ENCODE measurements at regions not wholly inside any gene's neighbourhood (a gene's known extent, or its start where the extent isn't known, plus 50 kb on each side); places are given as distances from the start of the nearest gene placed in this dataset.

DNA sequence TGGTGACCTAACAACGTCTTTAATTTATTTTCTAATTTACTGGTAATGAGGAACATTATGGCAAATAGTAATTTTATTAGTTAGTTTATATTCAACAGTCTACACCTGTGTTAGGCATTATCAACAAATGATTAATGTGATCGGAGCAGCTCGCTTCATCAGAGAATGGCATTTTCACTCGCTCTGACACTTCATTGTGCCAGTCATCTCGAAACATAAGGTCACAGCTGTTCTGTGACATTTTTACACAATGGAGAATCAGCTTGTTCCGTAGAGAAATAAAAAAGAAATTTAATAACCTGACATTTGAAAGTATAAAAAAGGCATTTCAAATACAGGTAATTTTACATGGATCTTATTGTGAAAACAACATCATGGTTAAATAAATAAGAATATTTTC, 858.4 kb downstream of the SLITRK6 start (continued):
- TF ChIP-seq, protein P1, sequence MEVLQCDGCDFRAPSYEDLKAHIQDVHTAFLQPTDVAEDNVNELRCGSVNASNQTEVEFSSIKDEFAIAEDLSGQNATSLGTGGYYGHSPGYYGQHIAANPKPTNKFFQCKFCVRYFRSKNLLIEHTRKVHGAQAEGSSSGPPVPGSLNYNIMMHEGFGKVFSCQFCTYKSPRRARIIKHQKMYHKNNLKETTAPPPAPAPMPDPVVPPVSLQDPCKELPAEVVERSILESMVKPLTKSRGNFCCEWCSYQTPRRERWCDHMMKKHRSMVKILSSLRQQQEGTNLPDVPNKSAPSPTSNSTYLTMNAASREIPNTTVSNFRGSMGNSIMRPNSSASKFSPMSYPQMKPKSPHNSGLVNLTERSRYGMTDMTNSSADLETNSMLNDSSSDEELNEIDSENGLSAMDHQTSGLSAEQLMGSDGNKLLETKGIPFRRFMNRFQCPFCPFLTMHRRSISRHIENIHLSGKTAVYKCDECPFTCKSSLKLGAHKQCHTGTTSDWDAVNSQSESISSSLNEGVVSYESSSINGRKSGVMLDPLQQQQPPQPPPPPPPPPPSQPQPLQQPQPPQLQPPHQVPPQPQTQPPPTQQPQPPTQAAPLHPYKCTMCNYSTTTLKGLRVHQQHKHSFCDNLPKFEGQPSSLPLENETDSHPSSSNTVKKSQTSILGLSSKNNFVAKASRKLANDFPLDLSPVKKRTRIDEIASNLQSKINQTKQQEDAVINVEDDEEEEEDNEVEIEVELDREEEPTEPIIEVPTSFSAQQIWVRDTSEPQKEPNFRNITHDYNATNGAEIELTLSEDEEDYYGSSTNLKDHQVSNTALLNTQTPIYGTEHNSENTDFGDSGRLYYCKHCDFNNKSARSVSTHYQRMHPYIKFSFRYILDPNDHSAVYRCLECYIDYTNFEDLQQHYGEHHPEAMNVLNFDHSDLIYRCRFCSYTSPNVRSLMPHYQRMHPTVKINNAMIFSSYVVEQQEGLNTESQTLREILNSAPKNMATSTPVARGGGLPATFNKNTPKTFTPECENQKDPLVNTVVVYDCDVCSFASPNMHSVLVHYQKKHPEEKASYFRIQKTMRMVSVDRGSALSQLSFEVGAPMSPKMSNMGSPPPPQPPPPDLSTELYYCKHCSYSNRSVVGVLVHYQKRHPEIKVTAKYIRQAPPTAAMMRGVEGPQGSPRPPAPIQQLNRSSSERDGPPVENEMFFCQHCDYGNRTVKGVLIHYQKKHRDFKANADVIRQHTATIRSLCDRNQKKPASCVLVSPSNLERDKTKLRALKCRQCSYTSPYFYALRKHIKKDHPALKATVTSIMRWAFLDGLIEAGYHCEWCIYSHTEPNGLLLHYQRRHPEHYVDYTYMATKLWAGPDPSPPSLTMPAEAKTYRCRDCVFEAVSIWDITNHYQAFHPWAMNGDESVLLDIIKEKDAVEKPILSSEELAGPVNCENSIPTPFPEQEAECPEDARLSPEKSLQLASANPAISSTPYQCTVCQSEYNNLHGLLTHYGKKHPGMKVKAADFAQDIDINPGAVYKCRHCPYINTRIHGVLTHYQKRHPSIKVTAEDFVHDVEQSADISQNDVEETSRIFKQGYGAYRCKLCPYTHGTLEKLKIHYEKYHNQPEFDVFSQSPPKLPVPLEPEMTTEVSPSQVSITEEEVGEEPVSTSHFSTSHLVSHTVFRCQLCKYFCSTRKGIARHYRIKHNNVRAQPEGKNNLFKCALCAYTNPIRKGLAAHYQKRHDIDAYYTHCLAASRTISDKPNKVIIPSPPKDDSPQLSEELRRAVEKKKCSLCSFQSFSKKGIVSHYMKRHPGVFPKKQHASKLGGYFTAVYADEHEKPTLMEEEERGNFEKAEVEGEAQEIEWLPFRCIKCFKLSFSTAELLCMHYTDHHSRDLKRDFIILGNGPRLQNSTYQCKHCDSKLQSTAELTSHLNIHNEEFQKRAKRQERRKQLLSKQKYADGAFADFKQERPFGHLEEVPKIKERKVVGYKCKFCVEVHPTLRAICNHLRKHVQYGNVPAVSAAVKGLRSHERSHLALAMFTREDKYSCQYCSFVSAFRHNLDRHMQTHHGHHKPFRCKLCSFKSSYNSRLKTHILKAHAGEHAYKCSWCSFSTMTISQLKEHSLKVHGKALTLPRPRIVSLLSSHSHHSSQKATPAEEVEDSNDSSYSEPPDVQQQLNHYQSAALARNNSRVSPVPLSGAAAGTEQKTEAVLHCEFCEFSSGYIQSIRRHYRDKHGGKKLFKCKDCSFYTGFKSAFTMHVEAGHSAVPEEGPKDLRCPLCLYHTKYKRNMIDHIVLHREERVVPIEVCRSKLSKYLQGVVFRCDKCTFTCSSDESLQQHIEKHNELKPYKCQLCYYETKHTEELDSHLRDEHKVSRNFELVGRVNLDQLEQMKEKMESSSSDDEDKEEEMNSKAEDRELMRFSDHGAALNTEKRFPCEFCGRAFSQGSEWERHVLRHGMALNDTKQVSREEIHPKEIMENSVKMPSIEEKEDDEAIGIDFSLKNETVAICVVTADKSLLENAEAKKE (CRISPR knock-in tag; IDR thresholded peaks at IDR 0.05), result no peak
- TF ChIP-seq EZH2 (IDR thresholded peaks at IDR 0.05; ENCODE audit: low read depth, unreplicated experiment) (no peak), ZNF331 (CRISPR knock-in tag; IDR thresholded peaks at IDR 0.05; ENCODE audit: low read depth) (no peak)
- TF ChIP-seq, protein P2, sequence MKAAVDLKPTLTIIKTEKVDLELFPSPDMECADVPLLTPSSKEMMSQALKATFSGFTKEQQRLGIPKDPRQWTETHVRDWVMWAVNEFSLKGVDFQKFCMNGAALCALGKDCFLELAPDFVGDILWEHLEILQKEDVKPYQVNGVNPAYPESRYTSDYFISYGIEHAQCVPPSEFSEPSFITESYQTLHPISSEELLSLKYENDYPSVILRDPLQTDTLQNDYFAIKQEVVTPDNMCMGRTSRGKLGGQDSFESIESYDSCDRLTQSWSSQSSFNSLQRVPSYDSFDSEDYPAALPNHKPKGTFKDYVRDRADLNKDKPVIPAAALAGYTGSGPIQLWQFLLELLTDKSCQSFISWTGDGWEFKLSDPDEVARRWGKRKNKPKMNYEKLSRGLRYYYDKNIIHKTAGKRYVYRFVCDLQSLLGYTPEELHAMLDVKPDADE (IDR thresholded peaks at IDR 0.05), result no peak
- TF ChIP-seq, protein P3, sequence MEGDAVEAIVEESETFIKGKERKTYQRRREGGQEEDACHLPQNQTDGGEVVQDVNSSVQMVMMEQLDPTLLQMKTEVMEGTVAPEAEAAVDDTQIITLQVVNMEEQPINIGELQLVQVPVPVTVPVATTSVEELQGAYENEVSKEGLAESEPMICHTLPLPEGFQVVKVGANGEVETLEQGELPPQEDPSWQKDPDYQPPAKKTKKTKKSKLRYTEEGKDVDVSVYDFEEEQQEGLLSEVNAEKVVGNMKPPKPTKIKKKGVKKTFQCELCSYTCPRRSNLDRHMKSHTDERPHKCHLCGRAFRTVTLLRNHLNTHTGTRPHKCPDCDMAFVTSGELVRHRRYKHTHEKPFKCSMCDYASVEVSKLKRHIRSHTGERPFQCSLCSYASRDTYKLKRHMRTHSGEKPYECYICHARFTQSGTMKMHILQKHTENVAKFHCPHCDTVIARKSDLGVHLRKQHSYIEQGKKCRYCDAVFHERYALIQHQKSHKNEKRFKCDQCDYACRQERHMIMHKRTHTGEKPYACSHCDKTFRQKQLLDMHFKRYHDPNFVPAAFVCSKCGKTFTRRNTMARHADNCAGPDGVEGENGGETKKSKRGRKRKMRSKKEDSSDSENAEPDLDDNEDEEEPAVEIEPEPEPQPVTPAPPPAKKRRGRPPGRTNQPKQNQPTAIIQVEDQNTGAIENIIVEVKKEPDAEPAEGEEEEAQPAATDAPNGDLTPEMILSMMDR (conservative IDR thresholded peaks at IDR 0.05; ENCODE audit: low read depth in 2 of 2), result no peak

DNA sequence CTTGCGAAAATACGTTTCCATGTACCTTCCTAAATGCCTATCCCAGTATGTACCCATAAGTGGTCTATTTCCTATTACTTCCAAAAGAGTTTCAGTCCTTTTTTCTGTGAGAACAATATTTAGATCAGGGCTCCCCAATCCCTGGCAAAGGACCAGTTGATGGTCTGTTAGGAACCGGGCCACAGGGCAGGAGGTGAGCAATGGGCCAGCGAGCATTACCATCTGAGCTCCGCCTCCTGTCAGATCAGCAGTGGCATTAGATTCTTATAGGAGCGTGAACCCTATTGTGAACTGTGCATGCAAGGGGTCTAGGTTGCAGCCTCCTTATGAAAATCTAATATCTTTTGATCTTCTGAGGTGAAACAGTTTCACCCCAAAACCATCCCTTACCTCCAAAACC, 859.1 kb downstream of the SLITRK6 start:
- Mint-ChIP-seq H3K4me3 (no peak overlapping the region), H3K9me3 (no peaks in the 10 kb centered on the region), H3K27ac (no peak overlapping the region), H3K4me1 (no peaks in the 10 kb centered on the region), H3K36me3 (ENCODE audit: low read depth) (no peaks in the 10 kb centered on the region), H3K27me3 (ENCODE audit: insufficient read depth, low read depth, poor library complexity) (no peaks in the 10 kb centered on the region)
- ATAC-seq (no peak), DNase-seq (ENCODE audit: low spot score) (no peak)
- peaks cover 5% of the 10 kb centered on the region; the same call in 1 of the 2 replicates for H3K9me2 ChIP-seq (ENCODE audit: insufficient read depth)
- H3K27me3 ChIP-seq (ENCODE audit: insufficient read depth), result no peaks in the 10 kb centered on the region
- no peak overlapping the region for H3K27ac ChIP-seq (ENCODE audit: low read depth)
- no peak overlapping the region for H3K4me3 ChIP-seq
- H3K4me1 ChIP-seq (ENCODE audit: insufficient read depth), result no peaks in the 10 kb centered on the region
- H4K20me1 ChIP-seq (replicated peaks; ENCODE audit: insufficient read depth), result no peaks in the 10 kb centered on the region
- H2AFZ ChIP-seq, result no peak overlapping the region
- no peaks in the 10 kb centered on the region for H3K79me2 ChIP-seq (replicated peaks; ENCODE audit: insufficient read depth)
- H3K36me3 ChIP-seq (ENCODE audit: insufficient read depth), result no peaks in the 10 kb centered on the region
- H3F3A ChIP-seq (replicated peaks; ENCODE audit: low read depth), result no peaks in the 10 kb centered on the region
- no peak overlapping the region for H3K4me2 ChIP-seq
- TF ChIP-seq ZNF114 (CRISPR knock-in tag; IDR thresholded peaks at IDR 0.05), result no peak
- no peak for TF ChIP-seq EZH2phosphoT487 (IDR thresholded peaks at IDR 0.05; ENCODE audit: unreplicated experiment)
- TF ChIP-seq JUNB (IDR thresholded peaks at IDR 0.05; ENCODE audit: unreplicated experiment), result no peak
